ENCODE measurements at regions not wholly inside any gene's neighbourhood (a gene's known extent, or its start where the extent isn't known, plus 50 kb on each side); places are given as distances from the start of the nearest gene placed in this dataset.

GRCh38 chr1:170267317-170267716, 121.6 kb downstream of the NTMT2 start:
- no peak for TF ChIP-seq CTCF (IDR thresholded peaks at IDR 0.05)
- no peak for TF ChIP-seq POLR2A (IDR thresholded peaks at IDR 0.05)
